ENCODE measurements at regions not wholly inside any gene's neighbourhood (a gene's known extent, or its start where the extent isn't known, plus 50 kb on each side); places are given as distances from the start of the nearest gene placed in this dataset.

DNA sequence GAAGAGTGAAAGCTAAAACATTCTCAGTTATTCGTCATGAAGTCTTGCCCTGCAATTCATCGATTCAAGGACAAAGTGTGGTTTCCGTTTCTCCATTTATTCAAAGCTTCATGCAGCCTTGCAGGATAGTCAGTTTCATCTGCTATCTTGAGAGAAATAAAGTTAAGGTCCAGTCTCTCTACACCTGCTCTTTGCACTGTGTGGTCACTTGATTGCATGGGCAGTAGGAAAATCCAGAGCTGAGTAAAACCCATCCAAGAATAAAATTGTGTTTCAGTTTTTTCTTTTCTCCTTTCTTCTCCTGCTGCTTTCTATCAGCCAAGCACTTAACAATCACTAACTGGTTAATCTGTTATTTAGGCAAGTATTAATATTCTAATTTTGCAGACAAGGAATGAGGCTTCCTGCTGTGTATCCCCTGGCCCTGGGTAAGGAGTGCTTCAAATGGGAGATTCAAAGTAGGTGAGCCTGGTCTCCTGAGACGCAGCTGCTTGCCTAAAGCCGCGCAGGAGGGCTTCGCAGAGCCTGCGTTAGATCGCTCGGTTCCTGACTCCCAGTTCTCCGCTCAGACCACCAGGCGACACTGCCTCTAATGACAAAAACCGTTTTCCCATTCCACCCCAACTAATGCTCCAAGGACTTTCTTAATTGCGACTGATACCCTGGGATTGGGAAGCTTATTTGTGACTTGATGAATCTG is 808.3 kb downstream of the TFAP2A start:
- TF ChIP-seq GATA3 (IDR thresholded peaks at IDR 0.05; ENCODE audit: low read depth, low read length) (no peak), GATA2 (IDR thresholded peaks at IDR 0.05; ENCODE audit: low read depth, low read length) (no peak)

Measured in SH-SY5Y (cell line).